ENCODE measurements at regions not wholly inside any gene's neighbourhood (a gene's known extent, or its start where the extent isn't known, plus 50 kb on each side); places are given as distances from the start of the nearest gene placed in this dataset.
"Not testable (repeated sequence)": the region's sequence is repeated elsewhere in the genome, so short reads cannot be mapped to it uniquely, and the experiment has no call there.

GRCh38 chr6:44049989-44050871 is 77.0 kb downstream of the MRPL14 start:
- DNase-seq, result no peak

GRCh38 chr6:44049163-44049988 is 77.9 kb downstream of the MRPL14 start:
- DNase-seq, result no peak

GRCh38 chr6:44048277-44048676 is 79.0 kb downstream of the MRPL14 start:
- DNase-seq, result no peak

GRCh38 chr6:44047801-44048200 is 79.5 kb downstream of the MRPL14 start:
- DNase-seq, result no peak

- no peak for DNase-seq
Observed at GRCh38 chr6:44047179-44047546, 80.1 kb downstream of the MRPL14 start.

- DNase-seq, result no peak
Observed at GRCh38 chr6:44046516-44047178, 80.6 kb downstream of the MRPL14 start.

- no peak for DNase-seq
Observed at GRCh38 chr6:44045672-44046015, 81.6 kb downstream of the MRPL14 start.

GRCh38 chr6:44044940-44045671 is 82.1 kb downstream of the MRPL14 start:
- DNase-seq, result no peak

GRCh38 chr6:44044154-44044539 is 83.1 kb downstream of the MRPL14 start:
- no peak for DNase-seq

GRCh38 chr6:44043479-44044153 is 83.6 kb downstream of the MRPL14 start:
- DNase-seq, result no peak

GRCh38 chr6:44042989-44043478 is 84.2 kb downstream of the MRPL14 start:
- no peak for DNase-seq

- no peak for DNase-seq
Observed at GRCh38 chr6:44042261-44042988, 84.8 kb downstream of the MRPL14 start.

GRCh38 chr6:44041461-44042260 is 85.6 kb downstream of the MRPL14 start:
- DNase-seq, result no peak

GRCh38 chr6:44040786-44041185 is 86.5 kb downstream of the MRPL14 start:
- DNase-seq, result no peak

- DNase-seq, result no peak
Observed at GRCh38 chr6:44039839-44040350, 87.4 kb downstream of the MRPL14 start.

- no peak for DNase-seq
Observed at GRCh38 chr6:44039191-44039719, 88.0 kb downstream of the MRPL14 start.

- no peak for DNase-seq
Observed at GRCh38 chr6:44038543-44039065, 88.6 kb downstream of the MRPL14 start.

GRCh38 chr6:44037847-44038542 is 89.3 kb downstream of the MRPL14 start:
- no peak for DNase-seq

GRCh38 chr6:44037276-44037675 is 90.0 kb downstream of the MRPL14 start:
- DNase-seq, result not testable (repeated sequence)

All from NCI-H1930 (cell line).